DOHH2 (cell line): ENCODE measurements at regions not wholly inside any gene's neighbourhood (a gene's known extent, or its start where the extent isn't known, plus 50 kb on each side); places are given as distances from the start of the nearest gene placed in this dataset.

Experiments
- EZH2phosphoT487 ChIP-seq: fragments of 200-600 bp; sonication (generic); IDR thresholded peaks from 2 replicates; pipeline ENCODE4 v1.6.1; 2017; ENCODE audit warnings: borderline replicate concordance, mild to moderate bottlenecking, antibody characterized with exemption, low read length, moderate library complexity, mixed read lengths
- TF ChIP-seq, protein P1 (sequence below): fragments of 200-600 bp; sonication (generic); IDR thresholded peaks from one replicate; pipeline ENCODE4 v1.5.1; 2014; ENCODE audit warnings: antibody characterized with exemption, mild to moderate bottlenecking, low read depth, low read length; ENCODE audit not compliant: poor library complexity, severe bottlenecking

DNA sequence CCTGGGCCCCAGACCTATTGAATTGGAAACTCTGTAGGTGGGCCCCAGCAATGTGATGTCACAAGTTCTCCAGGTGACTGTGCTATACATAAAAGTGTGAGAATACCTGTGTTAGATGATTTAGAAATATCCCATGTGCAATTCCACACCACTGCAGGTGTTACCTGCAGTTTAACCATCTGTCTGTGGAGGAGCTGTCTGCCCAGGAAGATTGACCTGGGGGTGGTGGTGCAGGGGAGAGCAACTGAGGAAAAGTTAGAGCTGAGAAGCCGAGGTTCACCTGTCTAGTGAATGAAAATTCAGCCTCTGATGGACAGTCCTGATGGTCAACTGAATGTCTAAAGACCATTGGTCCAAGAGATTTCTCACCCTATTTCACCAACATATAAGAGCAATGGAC is 132.2 kb upstream of the SLC24A5 start:
- TF ChIP-seq, protein P1, sequence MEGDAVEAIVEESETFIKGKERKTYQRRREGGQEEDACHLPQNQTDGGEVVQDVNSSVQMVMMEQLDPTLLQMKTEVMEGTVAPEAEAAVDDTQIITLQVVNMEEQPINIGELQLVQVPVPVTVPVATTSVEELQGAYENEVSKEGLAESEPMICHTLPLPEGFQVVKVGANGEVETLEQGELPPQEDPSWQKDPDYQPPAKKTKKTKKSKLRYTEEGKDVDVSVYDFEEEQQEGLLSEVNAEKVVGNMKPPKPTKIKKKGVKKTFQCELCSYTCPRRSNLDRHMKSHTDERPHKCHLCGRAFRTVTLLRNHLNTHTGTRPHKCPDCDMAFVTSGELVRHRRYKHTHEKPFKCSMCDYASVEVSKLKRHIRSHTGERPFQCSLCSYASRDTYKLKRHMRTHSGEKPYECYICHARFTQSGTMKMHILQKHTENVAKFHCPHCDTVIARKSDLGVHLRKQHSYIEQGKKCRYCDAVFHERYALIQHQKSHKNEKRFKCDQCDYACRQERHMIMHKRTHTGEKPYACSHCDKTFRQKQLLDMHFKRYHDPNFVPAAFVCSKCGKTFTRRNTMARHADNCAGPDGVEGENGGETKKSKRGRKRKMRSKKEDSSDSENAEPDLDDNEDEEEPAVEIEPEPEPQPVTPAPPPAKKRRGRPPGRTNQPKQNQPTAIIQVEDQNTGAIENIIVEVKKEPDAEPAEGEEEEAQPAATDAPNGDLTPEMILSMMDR, result no peak
- TF ChIP-seq EZH2phosphoT487, result no peak
